ENCODE measurements at regions not wholly inside any gene's neighbourhood (a gene's known extent, or its start where the extent isn't known, plus 50 kb on each side); places are given as distances from the start of the nearest gene placed in this dataset.

- no peak for TF ChIP-seq REST (IDR thresholded peaks at IDR 0.05)
Observed at GRCh38 chr10:52696232-52696631, 76.4 kb downstream of the MBL2 start (continued).

GRCh38 chr10:52701647-52702046 lies 70.9 kb downstream of the MBL2 start:
- Histone ChIP-seq H3K9me3 (ENCODE audit: control insufficient read depth in 4 of 4, low read length in 3 of 4) (no peaks in the 10 kb centered on the region), H3K4me3 (ENCODE audit: low read depth in 1 of 3, low read length in 3 of 3) (no peak overlapping the region), H3K4me1 (ENCODE audit: control insufficient read depth in 4 of 4, insufficient read depth in 4 of 4, low read length in 3 of 4) (no peaks in the 10 kb centered on the region), H3K9ac (ENCODE audit: low read depth in 1 of 2, low read length in 2 of 2) (no peak overlapping the region), H3K27ac (ENCODE audit: low read depth in 1 of 2, low read length in 2 of 2) (no peak overlapping the region), H3K36me3 (ENCODE audit: control insufficient read depth in 4 of 4, insufficient read depth in 3 of 4, low read depth in 1 of 4, low read length in 3 of 4) (no peaks in the 10 kb centered on the region), H3K27me3 (ENCODE audit: control insufficient read depth in 4 of 4, insufficient read depth in 4 of 4, low read length in 3 of 4) (no peaks in the 10 kb centered on the region)
- DNase-seq (ENCODE audit: low spot score): no peak
- TF ChIP-seq GABPA (IDR thresholded peaks at IDR 0.05 in 1 of 2, conservative IDR thresholded peaks at IDR 0.05 in 1 of 2) (no peak), JUND (IDR thresholded peaks at IDR 0.05) (no peak), NR2F2 (IDR thresholded peaks at IDR 0.05) (no peak), YY1 (IDR thresholded peaks at IDR 0.05) (no peak), FOXA1 (IDR thresholded peaks at IDR 0.05) (no peak), EGR1 (IDR thresholded peaks at IDR 0.05; ENCODE audit: low read depth in 2 of 2) (no peak), SP1 (IDR thresholded peaks at IDR 0.05) (no peak), RXRA (IDR thresholded peaks at IDR 0.05) (no peak), MAX (IDR thresholded peaks at IDR 0.05) (no peak), FOXA2 (IDR thresholded peaks at IDR 0.05) (no peak), HNF4A (conservative IDR thresholded peaks at IDR 0.05) (no peak), RAD21 (IDR thresholded peaks at IDR 0.05) (no peak), ATF3 (IDR thresholded peaks at IDR 0.05) (no peak), REST (IDR thresholded peaks at IDR 0.05) (no peak), TAF1 (conservative IDR thresholded peaks at IDR 0.05) (no peak), HNF4G (IDR thresholded peaks at IDR 0.05) (no peak)
- TF ChIP-seq, protein P1, sequence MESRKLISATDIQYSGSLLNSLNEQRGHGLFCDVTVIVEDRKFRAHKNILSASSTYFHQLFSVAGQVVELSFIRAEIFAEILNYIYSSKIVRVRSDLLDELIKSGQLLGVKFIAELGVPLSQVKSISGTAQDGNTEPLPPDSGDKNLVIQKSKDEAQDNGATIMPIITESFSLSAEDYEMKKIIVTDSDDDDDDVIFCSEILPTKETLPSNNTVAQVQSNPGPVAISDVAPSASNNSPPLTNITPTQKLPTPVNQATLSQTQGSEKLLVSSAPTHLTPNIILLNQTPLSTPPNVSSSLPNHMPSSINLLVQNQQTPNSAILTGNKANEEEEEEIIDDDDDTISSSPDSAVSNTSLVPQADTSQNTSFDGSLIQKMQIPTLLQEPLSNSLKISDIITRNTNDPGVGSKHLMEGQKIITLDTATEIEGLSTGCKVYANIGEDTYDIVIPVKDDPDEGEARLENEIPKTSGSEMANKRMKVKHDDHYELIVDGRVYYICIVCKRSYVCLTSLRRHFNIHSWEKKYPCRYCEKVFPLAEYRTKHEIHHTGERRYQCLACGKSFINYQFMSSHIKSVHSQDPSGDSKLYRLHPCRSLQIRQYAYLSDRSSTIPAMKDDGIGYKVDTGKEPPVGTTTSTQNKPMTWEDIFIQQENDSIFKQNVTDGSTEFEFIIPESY (IDR thresholded peaks at IDR 0.05): no peak
- WGBS: 40% methylated on average over 2 of the region's 2 CpGs
